HEK293 (cell line): ENCODE measurements at regions not wholly inside any gene's neighbourhood (a gene's known extent, or its start where the extent isn't known, plus 50 kb on each side); places are given as distances from the start of the nearest gene placed in this dataset.

ENCODE experiments used
- CTCF ChIA-PET: fragments of 350-600 bp; formaldehyde crosslinking; extraction: SDS; loops from one replicate; lab custom pipeline; 2021; ENCODE audit warnings: antibody characterized with exemption; lab: Yijun Ruan, JAX
- POLR2A ChIA-PET: fragments of 300-600 bp; formaldehyde crosslinking; extraction: SDS; loops from one replicate; lab custom pipeline; 2020; ENCODE audit warnings: antibody characterized with exemption, inconsistent platforms; lab: Yijun Ruan, JAX
- H3K27ac ChIP-seq: fragments of 200-500 bp; sonication (Bioruptor generic); 2 replicates; pipeline ENCODE4 v1.5.1; 2014; ENCODE audit warnings: low read depth, low read length, control low read depth, inconsistent platforms; ENCODE audit errors: extremely low read depth
- H3K36me3 ChIP-seq, 2 experiments: fragments of 200-500 bp in 1 of 2; sonication (Bioruptor generic) in 1 of 2; 1 replicate in 1 of 2; 2 replicates in 1 of 2; pipeline ENCODE4 v1.5.1; 2014 to 2017; ENCODE audit warnings: inconsistent platforms in 2 of 2, low read length in 2 of 2; ENCODE audit not compliant: control insufficient read depth in 2 of 2, insufficient read depth in 1 of 2
- H3K4me1 ChIP-seq: fragments of 200-500 bp; sonication (Bioruptor generic); 2 replicates; pipeline ENCODE4 v1.5.1; 2014; ENCODE audit warnings: mild to moderate bottlenecking, low read length, inconsistent platforms; ENCODE audit not compliant: control insufficient read depth, insufficient read depth
- H3K4me3 ChIP-seq: 2 replicates; pipeline ENCODE4 v1.5.1; 2011; ENCODE audit warnings: low read depth, mild to moderate bottlenecking, control low read depth, low read length, moderate library complexity
- H3K9me3 ChIP-seq: fragments of 200-500 bp; sonication (Bioruptor generic); 2 replicates; pipeline ENCODE4 v1.5.1; 2014; ENCODE audit warnings: low read depth, low read length, inconsistent platforms; ENCODE audit not compliant: control insufficient read depth, insufficient read depth
- EGR2 ChIP-seq: fragments of 450-650 bp; formaldehyde crosslinking; IDR thresholded peaks from 2 replicates; pipeline ENCODE4 v1.5.1; 2016; ENCODE audit warnings: low read depth, missing biosample characterization, missing genetic modification characterization
- FEZF1 ChIP-seq: fragments of 450-650 bp; formaldehyde crosslinking; IDR thresholded peaks from 2 replicates; pipeline ENCODE4 v1.5.1; 2016; ENCODE audit warnings: missing biosample characterization, missing genetic modification characterization
- IKZF3 ChIP-seq: fragments of 450-650 bp; IDR thresholded peaks from 2 replicates; pipeline ENCODE4 v1.5.0; 2018; ENCODE audit warnings: missing biosample characterization, mild to moderate bottlenecking, missing genetic modification characterization, moderate library complexity
- PRDM1 ChIP-seq: fragments of 450-650 bp; formaldehyde crosslinking; IDR thresholded peaks from 2 replicates; pipeline ENCODE4; 2016; ENCODE audit warnings: missing biosample characterization, missing genetic modification characterization
- SALL2 ChIP-seq: fragments of 450-650 bp; formaldehyde crosslinking; IDR thresholded peaks from 2 replicates; pipeline ENCODE4 v1.5.0; 2017; ENCODE audit warnings: missing biosample characterization, mild to moderate bottlenecking, missing genetic modification characterization, borderline replicate concordance
- YY2 ChIP-seq: fragments of 450-650 bp; formaldehyde crosslinking; IDR thresholded peaks from 2 replicates; pipeline ENCODE4 v1.5.1; 2016; ENCODE audit warnings: missing biosample characterization, missing genetic modification characterization
- ZNF10 ChIP-seq: fragments of 450-650 bp; formaldehyde crosslinking; IDR thresholded peaks from 2 replicates; pipeline ENCODE4 v1.5.1; 2017; ENCODE audit warnings: missing biosample characterization, missing genetic modification characterization
- ZNF133 ChIP-seq: fragments of 450-650 bp; formaldehyde crosslinking; IDR thresholded peaks from 2 replicates; pipeline ENCODE4 v1.5.1; 2016; ENCODE audit warnings: missing biosample characterization, missing genetic modification characterization
- ZNF175 ChIP-seq: fragments of 450-650 bp; formaldehyde crosslinking; IDR thresholded peaks from 2 replicates; pipeline ENCODE4 v1.5.1; 2016; ENCODE audit warnings: missing biosample characterization, missing genetic modification characterization
- ZNF248 ChIP-seq: fragments of 450-650 bp; formaldehyde crosslinking; IDR thresholded peaks from 2 replicates; pipeline ENCODE4 v1.5.1; 2017; ENCODE audit warnings: missing biosample characterization, missing genetic modification characterization
- ZNF266 ChIP-seq: fragments of 450-650 bp; formaldehyde crosslinking; IDR thresholded peaks from 2 replicates; pipeline ENCODE4 v1.5.1; 2016; ENCODE audit warnings: missing biosample characterization, missing genetic modification characterization, low read depth
- ZNF366 ChIP-seq: fragments of 450-650 bp; formaldehyde crosslinking; conservative IDR thresholded peaks from 2 replicates; pipeline ENCODE4 v1.5.1; 2016; ENCODE audit warnings: missing biosample characterization, missing genetic modification characterization
- ZNF37A ChIP-seq: fragments of 450-650 bp; IDR thresholded peaks from 2 replicates; pipeline ENCODE4 v1.5.1; 2018; ENCODE audit warnings: missing biosample characterization, missing genetic modification characterization
- ZNF530 ChIP-seq: fragments of 450-650 bp; formaldehyde crosslinking; IDR thresholded peaks from 2 replicates; pipeline ENCODE4 v1.5.1; 2016; ENCODE audit warnings: low read depth, missing biosample characterization, missing genetic modification characterization
- ZNF548 ChIP-seq: fragments of 450-650 bp; formaldehyde crosslinking; IDR thresholded peaks from 2 replicates; pipeline ENCODE4 v1.5.1; 2016; ENCODE audit warnings: missing biosample characterization, missing genetic modification characterization
- ZNF596 ChIP-seq: fragments of 450-650 bp; IDR thresholded peaks from 2 replicates; pipeline ENCODE4 v1.5.0; 2018; ENCODE audit warnings: missing biosample characterization, mild to moderate bottlenecking, missing genetic modification characterization, moderate library complexity
- TF ChIP-seq, protein P1 (sequence below): fragments of 450-650 bp; formaldehyde crosslinking; IDR thresholded peaks from 2 replicates; pipeline ENCODE4 v1.5.1; 2016; ENCODE audit warnings: missing biosample characterization, missing genetic modification characterization
- TF ChIP-seq, protein P2 (sequence below): fragments of 450-650 bp; formaldehyde crosslinking; IDR thresholded peaks from 2 replicates; pipeline ENCODE4 v1.5.1; 2016; ENCODE audit warnings: missing biosample characterization, missing genetic modification characterization
- TF ChIP-seq, protein P3 (sequence below): fragments of 450-650 bp; formaldehyde crosslinking; IDR thresholded peaks from 2 replicates; pipeline ENCODE4 v1.5.1; 2016; ENCODE audit warnings: missing biosample characterization, missing genetic modification characterization
- TF ChIP-seq, protein P4 (sequence below): fragments of 450-650 bp; formaldehyde crosslinking; IDR thresholded peaks from 2 replicates; pipeline ENCODE4 v1.5.1; 2016; ENCODE audit warnings: missing biosample characterization, missing genetic modification characterization

DNA sequence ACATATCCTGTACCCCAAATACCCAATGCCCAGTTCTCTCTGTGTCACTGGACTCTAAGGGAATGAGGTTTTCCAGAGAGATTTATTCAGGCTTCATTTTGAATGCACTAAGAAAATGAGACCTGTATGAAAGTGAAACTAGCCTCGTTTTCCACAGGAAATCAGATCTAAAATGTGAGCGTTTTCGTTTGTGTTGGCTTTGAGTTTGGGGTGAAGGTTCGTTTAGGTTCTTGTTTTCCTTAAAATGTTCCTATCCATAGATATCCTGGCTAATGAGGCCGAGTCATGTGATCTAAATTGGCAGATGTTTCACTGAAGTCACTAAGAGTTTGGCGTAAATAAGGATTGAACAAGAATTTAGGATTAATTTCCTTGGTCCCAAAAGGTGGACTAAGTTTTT lies 90.9 kb upstream of the BMPER start:
- H3K36me3 ChIP-seq = no peaks in the 10 kb centered on the region
- ChIA-PET CTCF (interaction anchor here (0.6 to 2.4 kb wide), 3 partner anchors 8 to 355 kb away, joined by 3 to 6 read pairs (median 4); no protein-coding TSS in a partner anchor), POLR2A (no interaction called here)
- TF ChIP-seq ZNF248 (tag by site-specific recombination) (no peak), ZNF548 (tag by site-specific recombination) (no peak), SALL2 (tag by site-specific recombination) (no peak)
- no peak overlapping the region for H3K4me3 ChIP-seq
- H3K27ac ChIP-seq = no peak overlapping the region
- H3K4me1 ChIP-seq = peaks cover 9% of the 10 kb centered on the region
- H3K9me3 ChIP-seq = no peaks in the 10 kb centered on the region; the same call in 1 of the 2 replicates

GRCh38 chr7:33814936-33815335 lies 90.4 kb upstream of the BMPER start:
- H3K4me3 ChIP-seq = no peak overlapping the region
- CTCF ChIA-PET = interaction anchor here (0.6 to 2.4 kb wide), 3 partner anchors 8 to 355 kb away, joined by 3 to 6 read pairs (median 4); no protein-coding TSS in a partner anchor
- POLR2A ChIA-PET = no interaction called here
- TF ChIP-seq PRDM1 (tag by site-specific recombination) = no peak
- no peak for TF ChIP-seq YY2
- no peak for TF ChIP-seq ZNF133
- no peak for TF ChIP-seq ZNF175 (tag by site-specific recombination)
- no peak for TF ChIP-seq ZNF596 (tag by site-specific recombination)
- no peak for TF ChIP-seq EGR2
- TF ChIP-seq, protein P1, sequence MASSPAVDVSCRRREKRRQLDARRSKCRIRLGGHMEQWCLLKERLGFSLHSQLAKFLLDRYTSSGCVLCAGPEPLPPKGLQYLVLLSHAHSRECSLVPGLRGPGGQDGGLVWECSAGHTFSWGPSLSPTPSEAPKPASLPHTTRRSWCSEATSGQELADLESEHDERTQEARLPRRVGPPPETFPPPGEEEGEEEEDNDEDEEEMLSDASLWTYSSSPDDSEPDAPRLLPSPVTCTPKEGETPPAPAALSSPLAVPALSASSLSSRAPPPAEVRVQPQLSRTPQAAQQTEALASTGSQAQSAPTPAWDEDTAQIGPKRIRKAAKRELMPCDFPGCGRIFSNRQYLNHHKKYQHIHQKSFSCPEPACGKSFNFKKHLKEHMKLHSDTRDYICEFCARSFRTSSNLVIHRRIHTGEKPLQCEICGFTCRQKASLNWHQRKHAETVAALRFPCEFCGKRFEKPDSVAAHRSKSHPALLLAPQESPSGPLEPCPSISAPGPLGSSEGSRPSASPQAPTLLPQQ = no peak
- no peak for TF ChIP-seq ZNF266 (tag by site-specific recombination)
- TF ChIP-seq, protein P2, sequence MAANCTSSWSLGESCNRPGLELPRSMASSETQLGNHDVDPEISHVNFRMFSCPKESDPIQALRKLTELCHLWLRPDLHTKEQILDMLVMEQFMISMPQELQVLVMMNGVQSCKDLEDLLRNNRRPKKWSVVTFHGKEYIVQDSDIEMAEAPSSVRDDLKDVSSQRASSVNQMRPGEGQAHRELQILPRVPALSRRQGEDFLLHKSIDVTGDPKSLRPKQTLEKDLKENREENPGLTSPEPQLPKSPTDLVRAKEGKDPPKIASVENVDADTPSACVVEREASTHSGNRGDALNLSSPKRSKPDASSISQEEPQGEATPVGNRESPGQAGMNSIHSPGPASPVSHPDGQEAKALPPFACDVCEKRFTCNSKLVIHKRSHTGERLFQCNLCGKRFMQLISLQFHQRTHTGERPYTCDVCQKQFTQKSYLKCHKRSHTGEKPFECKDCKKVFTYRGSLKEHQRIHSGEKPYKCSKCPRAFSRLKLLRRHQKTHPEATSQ (tag by site-specific recombination) = no peak
- TF ChIP-seq IKZF3 (tag by site-specific recombination) = no peak
- no peaks in the 10 kb centered on the region for H3K36me3 ChIP-seq
- peaks cover 9% of the 10 kb centered on the region for H3K4me1 ChIP-seq
- no peak overlapping the region for H3K27ac ChIP-seq
- no peaks in the 10 kb centered on the region; the same call in 1 of the 2 replicates for H3K9me3 ChIP-seq

GRCh38 chr7:33815336-33815735 lies 90.0 kb upstream of the BMPER start:
- ChIA-PET POLR2A (no interaction called here), CTCF (interaction anchor here (0.9 to 2.4 kb wide), 2 partner anchors 9 to 356 kb away, joined by 3 to 6 read pairs; no protein-coding TSS in a partner anchor)
- TF ChIP-seq, protein P3, sequence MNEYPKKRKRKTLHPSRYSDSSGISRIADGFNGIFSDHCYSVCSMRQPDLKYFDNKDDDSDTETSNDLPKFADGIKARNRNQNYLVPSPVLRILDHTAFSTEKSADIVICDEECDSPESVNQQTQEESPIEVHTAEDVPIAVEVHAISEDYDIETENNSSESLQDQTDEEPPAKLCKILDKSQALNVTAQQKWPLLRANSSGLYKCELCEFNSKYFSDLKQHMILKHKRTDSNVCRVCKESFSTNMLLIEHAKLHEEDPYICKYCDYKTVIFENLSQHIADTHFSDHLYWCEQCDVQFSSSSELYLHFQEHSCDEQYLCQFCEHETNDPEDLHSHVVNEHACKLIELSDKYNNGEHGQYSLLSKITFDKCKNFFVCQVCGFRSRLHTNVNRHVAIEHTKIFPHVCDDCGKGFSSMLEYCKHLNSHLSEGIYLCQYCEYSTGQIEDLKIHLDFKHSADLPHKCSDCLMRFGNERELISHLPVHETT (tag by site-specific recombination) = no peak
- TF ChIP-seq FEZF1 (tag by site-specific recombination) = 0 out of 2 replicates have a peak, but pooled peaks have one; percentile 45
- TF ChIP-seq ZNF530 (tag by site-specific recombination) = no peak
- no peak for TF ChIP-seq ZNF366 (tag by site-specific recombination)
- TF ChIP-seq ZNF10 (tag by site-specific recombination) = no peak
- TF ChIP-seq, protein P4, sequence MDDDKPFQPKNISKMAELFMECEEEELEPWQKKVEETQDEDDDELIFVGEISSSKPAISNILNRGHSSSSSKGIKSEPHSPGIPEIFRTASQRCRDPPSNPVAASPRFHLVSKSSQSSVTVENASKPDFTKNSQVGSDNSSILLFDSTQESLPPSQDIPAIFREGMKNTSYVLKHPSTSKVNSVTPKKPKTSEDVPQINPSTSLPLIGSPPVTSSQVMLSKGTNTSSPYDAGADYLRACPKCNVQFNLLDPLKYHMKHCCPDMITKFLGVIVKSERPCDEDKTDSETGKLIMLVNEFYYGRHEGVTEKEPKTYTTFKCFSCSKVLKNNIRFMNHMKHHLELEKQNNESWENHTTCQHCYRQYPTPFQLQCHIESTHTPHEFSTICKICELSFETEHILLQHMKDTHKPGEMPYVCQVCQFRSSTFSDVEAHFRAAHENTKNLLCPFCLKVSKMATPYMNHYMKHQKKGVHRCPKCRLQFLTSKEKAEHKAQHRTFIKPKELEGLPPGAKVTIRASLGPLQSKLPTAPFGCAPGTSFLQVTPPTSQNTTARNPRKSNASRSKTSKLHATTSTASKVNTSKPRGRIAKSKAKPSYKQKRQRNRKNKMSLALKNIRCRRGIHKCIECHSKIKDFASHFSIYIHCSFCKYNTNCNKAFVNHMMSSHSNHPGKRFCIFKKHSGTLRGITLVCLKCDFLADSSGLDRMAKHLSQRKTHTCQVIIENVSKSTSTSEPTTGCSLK (tag by site-specific recombination) = no peak
- no peak for TF ChIP-seq ZNF37A (tag by site-specific recombination)
- Histone ChIP-seq H3K36me3 (no peaks in the 10 kb centered on the region), H3K4me3 (no peak overlapping the region), H3K4me1 (peaks cover 9% of the 10 kb centered on the region), H3K27ac (no peak overlapping the region), H3K9me3 (no peaks in the 10 kb centered on the region; the same call in 1 of the 2 replicates)
